SK-N-MC (cell line): ENCODE measurements at regions not wholly inside any gene's neighbourhood (a gene's known extent, or its start where the extent isn't known, plus 50 kb on each side); places are given as distances from the start of the nearest gene placed in this dataset.

Experiments used
- EZH2 ChIP-seq: fragments of 200-600 bp; sonication (generic); IDR thresholded peaks from one replicate; pipeline ENCODE4 v1.6.1; 2017; ENCODE audit warnings: antibody characterized with exemption
- POLR2AphosphoS5 ChIP-seq: IDR thresholded peaks from 2 replicates; pipeline ENCODE4 v1.6.1; 2012; ENCODE audit warnings: mild to moderate bottlenecking, low read depth, low read length, borderline replicate concordance

- TF ChIP-seq EZH2 (no peak), POLR2AphosphoS5 (no peak)
Observed at GRCh38 chr17:34010534-34010933, 244.6 kb upstream of the CCL2 start.
